Fibroblast of lung (primary cell): ENCODE measurements at regions not wholly inside any gene's neighbourhood (a gene's known extent, or its start where the extent isn't known, plus 50 kb on each side); places are given as distances from the start of the nearest gene placed in this dataset.

Experiments used
- DNase-seq, 2 donors: peaks; one replicate each; pipeline versions ENCODE4 v3.0.0 to v3.0.0-alpha.2; 2010; ENCODE audit warnings: low read depth in 2 of 2
- H2AFZ ChIP-seq: 2 replicates; pipeline ENCODE4 v1.5.1; 2012; ENCODE audit warnings: low read length, control low read depth, inconsistent platforms
- H3K27ac ChIP-seq: 2 replicates; pipeline ENCODE4 v1.5.1; 2011; ENCODE audit warnings: low read length, control low read depth; ENCODE audit not compliant: insufficient read depth
- H3K27me3 ChIP-seq: 2 replicates; pipeline ENCODE4 v1.5.1; 2011; ENCODE audit warnings: mild to moderate bottlenecking, low read length; ENCODE audit not compliant: control insufficient read depth, insufficient read depth
- H3K36me3 ChIP-seq: 2 replicates; pipeline ENCODE4 v1.5.1; 2011; ENCODE audit warnings: low read length; ENCODE audit not compliant: control insufficient read depth, insufficient read depth
- H3K4me1 ChIP-seq: 2 replicates; pipeline ENCODE4 v1.5.1; 2011; ENCODE audit warnings: low read length; ENCODE audit not compliant: control insufficient read depth, insufficient read depth; ENCODE audit errors: extremely low read depth
- H3K4me2 ChIP-seq: 2 replicates; pipeline ENCODE4 v1.5.1; 2011; ENCODE audit warnings: low read length, control low read depth; ENCODE audit not compliant: insufficient read depth; ENCODE audit errors: extremely low read depth
- H3K4me3 ChIP-seq, 4 experiments: fragments of 200-600 bp in 1 of 4; sonication (generic) in 1 of 4; replicated peaks in 1 of 4; 2 replicates each; pipeline ENCODE4 v1.5.1; 2011 to 2016; ENCODE audit warnings: low read length in 4 of 4, low read depth in 3 of 4, mild to moderate bottlenecking in 3 of 4, control low read depth in 2 of 4, inconsistent platforms in 1 of 4, mixed read lengths in 1 of 4; ENCODE audit not compliant: insufficient read depth in 1 of 4; ENCODE audit errors: control extremely low read depth in 1 of 4
- H3K79me2 ChIP-seq: 2 replicates; pipeline ENCODE4 v1.5.1; 2012; ENCODE audit warnings: mild to moderate bottlenecking, low read length, inconsistent platforms; ENCODE audit not compliant: control insufficient read depth, insufficient read depth
- H3K9ac ChIP-seq: 2 replicates; pipeline ENCODE4 v1.5.1; 2011; ENCODE audit warnings: mild to moderate bottlenecking, low read length, control low read depth; ENCODE audit not compliant: insufficient read depth
- H3K9me3 ChIP-seq: 2 replicates; pipeline ENCODE4 v1.5.1; 2012; ENCODE audit warnings: low read depth, low read length; ENCODE audit not compliant: control insufficient read depth, insufficient read depth
- H4K20me1 ChIP-seq: 2 replicates; pipeline ENCODE4 v1.5.1; 2011; ENCODE audit warnings: low read length; ENCODE audit not compliant: control insufficient read depth, insufficient read depth; ENCODE audit errors: extremely low read depth
- EZH2 ChIP-seq: IDR thresholded peaks from 2 replicates; pipeline ENCODE4 v1.5.1; 2012; ENCODE audit warnings: low read length, control low read depth, mild to moderate bottlenecking; ENCODE audit errors: missing control alignments
- TF ChIP-seq, protein P1 (sequence below), 2 donors: IDR thresholded peaks in 1 of 2; conservative IDR thresholded peaks in 1 of 2; 1 replicate in 1 of 2; 2 replicates in 1 of 2; pipeline ENCODE4 v1.5.1; 2011 to 2012; ENCODE audit warnings: low read length in 2 of 2, control low read depth in 1 of 2, inconsistent platforms in 1 of 2, low read depth in 1 of 2, mild to moderate bottlenecking in 1 of 2

DNA sequence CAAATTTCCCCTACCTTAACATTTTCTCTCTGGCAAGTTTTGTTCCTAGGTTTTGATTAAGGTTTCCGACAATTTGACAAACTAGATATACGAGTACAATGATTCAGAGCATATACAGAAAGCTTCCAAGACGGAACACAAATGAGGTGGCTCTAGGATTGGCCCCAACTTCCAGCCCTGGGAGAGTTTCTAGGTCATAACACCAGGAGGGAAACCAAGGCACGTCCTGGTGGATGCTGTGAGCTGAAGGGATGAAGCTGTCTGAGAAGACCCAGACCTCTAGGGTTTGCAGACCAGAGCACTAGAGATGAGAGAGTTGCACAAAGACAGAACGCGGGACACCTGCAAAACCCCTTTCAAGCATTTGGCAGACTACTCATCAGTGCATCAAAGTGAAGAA is 51.5 kb upstream of the CAND1 start:
- H3K27me3 ChIP-seq = no peaks in the 10 kb centered on the region

More for the DNA sequence above, 51.5 kb upstream of the CAND1 start:
- no peaks in the 10 kb centered on the region for H3K36me3 ChIP-seq
- no peak overlapping the region for H3K9ac ChIP-seq
- H3K27ac ChIP-seq = no peak overlapping the region
- no peaks in the 10 kb centered on the region for H3K79me2 ChIP-seq
- H3K4me2 ChIP-seq = no peak overlapping the region
- no peaks in the 10 kb centered on the region for H3K9me3 ChIP-seq
- H4K20me1 ChIP-seq = no peaks in the 10 kb centered on the region
- H3K4me1 ChIP-seq = no peaks in the 10 kb centered on the region
- no peak for DNase-seq
- H2AFZ ChIP-seq = no peak overlapping the region
- H3K4me3 ChIP-seq = no peak overlapping the region
- TF ChIP-seq EZH2 = no peak
- TF ChIP-seq, protein P1, sequence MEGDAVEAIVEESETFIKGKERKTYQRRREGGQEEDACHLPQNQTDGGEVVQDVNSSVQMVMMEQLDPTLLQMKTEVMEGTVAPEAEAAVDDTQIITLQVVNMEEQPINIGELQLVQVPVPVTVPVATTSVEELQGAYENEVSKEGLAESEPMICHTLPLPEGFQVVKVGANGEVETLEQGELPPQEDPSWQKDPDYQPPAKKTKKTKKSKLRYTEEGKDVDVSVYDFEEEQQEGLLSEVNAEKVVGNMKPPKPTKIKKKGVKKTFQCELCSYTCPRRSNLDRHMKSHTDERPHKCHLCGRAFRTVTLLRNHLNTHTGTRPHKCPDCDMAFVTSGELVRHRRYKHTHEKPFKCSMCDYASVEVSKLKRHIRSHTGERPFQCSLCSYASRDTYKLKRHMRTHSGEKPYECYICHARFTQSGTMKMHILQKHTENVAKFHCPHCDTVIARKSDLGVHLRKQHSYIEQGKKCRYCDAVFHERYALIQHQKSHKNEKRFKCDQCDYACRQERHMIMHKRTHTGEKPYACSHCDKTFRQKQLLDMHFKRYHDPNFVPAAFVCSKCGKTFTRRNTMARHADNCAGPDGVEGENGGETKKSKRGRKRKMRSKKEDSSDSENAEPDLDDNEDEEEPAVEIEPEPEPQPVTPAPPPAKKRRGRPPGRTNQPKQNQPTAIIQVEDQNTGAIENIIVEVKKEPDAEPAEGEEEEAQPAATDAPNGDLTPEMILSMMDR (conservative IDR thresholded peaks at IDR 0.05 in 1 of 2, IDR thresholded peaks at IDR 0.05 in 1 of 2; ENCODE audit: low read depth in 1 of 2, low read length in 2 of 2) = no peak
